Hepatocyte (in vitro differentiated cells): ENCODE measurements at regions not wholly inside any gene's neighbourhood (a gene's known extent, or its start where the extent isn't known, plus 50 kb on each side); places are given as distances from the start of the nearest gene placed in this dataset.

ENCODE experiments used
- DNase-seq: peaks from one replicate; pipeline ENCODE4 v3.0.0-alpha.2; 2016; ENCODE audit warnings: low spot score
- H2AFZ ChIP-seq: fragments of 200-600 bp; sonication (generic); 2 replicates; pipeline ENCODE4 v1.6.0; 2016; ENCODE audit warnings: antibody characterized with exemption, mild to moderate bottlenecking
- H3K27ac ChIP-seq: fragments of 200-600 bp; sonication (generic); 2 replicates; pipeline ENCODE4 v1.5.1; 2016; ENCODE audit warnings: mild to moderate bottlenecking
- H3K27me3 ChIP-seq: fragments of 200-600 bp; sonication (generic); 2 replicates; pipeline ENCODE4 v1.6.1; 2016
- H3K36me3 ChIP-seq: fragments of 200-600 bp; sonication (generic); replicated peaks from 2 replicates; pipeline ENCODE4 v1.5.1; 2016; ENCODE audit warnings: low read depth; ENCODE audit not compliant: insufficient read depth
- H3K4me1 ChIP-seq: fragments of 200-600 bp; sonication (generic); 2 replicates; pipeline ENCODE4 v1.5.1; 2016; ENCODE audit warnings: mild to moderate bottlenecking, moderate library complexity; ENCODE audit not compliant: insufficient read depth
- H3K4me2 ChIP-seq: fragments of 200-600 bp; sonication (generic); 2 replicates; pipeline ENCODE4 v1.6.0; 2016
- H3K4me3 ChIP-seq: fragments of 200-600 bp; sonication (generic); 2 replicates; pipeline ENCODE4 v1.5.1; 2016; ENCODE audit warnings: mild to moderate bottlenecking
- H3K79me2 ChIP-seq: fragments of 200-600 bp; sonication (generic); 2 replicates; pipeline ENCODE4 v1.6.0; 2017; ENCODE audit warnings: mild to moderate bottlenecking
- H3K9me2 ChIP-seq: fragments of 200-600 bp; sonication (generic); replicated peaks from 2 replicates; pipeline ENCODE4 v1.6.0; 2017; ENCODE audit warnings: mild to moderate bottlenecking; ENCODE audit not compliant: insufficient read depth
- H3K9me3 ChIP-seq: fragments of 200-600 bp; sonication (generic); 2 replicates; pipeline ENCODE4 v1.5.1; 2016; ENCODE audit warnings: low read depth, mild to moderate bottlenecking
- H4K20me1 ChIP-seq: fragments of 200-600 bp; sonication (generic); 2 replicates; pipeline ENCODE4 v1.6.0; 2016; ENCODE audit warnings: mild to moderate bottlenecking; ENCODE audit not compliant: insufficient read depth, poor library complexity, severe bottlenecking
- CTCF ChIP-seq: fragments of 200-600 bp; sonication (generic); IDR thresholded peaks from 2 replicates; pipeline ENCODE4 v1.5.1; 2016; ENCODE audit warnings: antibody characterized with exemption, mild to moderate bottlenecking; ENCODE audit not compliant: poor library complexity
- EZH2 ChIP-seq: fragments of 200-600 bp; sonication (generic); IDR thresholded peaks from 2 replicates; pipeline ENCODE4 v1.6.1; 2016; ENCODE audit warnings: antibody characterized with exemption, mild to moderate bottlenecking, borderline replicate concordance
- EZH2phosphoT487 ChIP-seq: fragments of 200-600 bp; sonication (generic); IDR thresholded peaks from one replicate; pipeline ENCODE4 v1.6.1; 2018; ENCODE audit warnings: antibody characterized with exemption, mild to moderate bottlenecking, low read depth, moderate library complexity; ENCODE audit not compliant: unreplicated experiment, severe bottlenecking
- WGBS: methylation state at CpG from one replicate; pipeline ENCODE4 v1.1.6; 2016; ENCODE audit warnings: low lambda C conversion rate; ENCODE audit errors: missing lambda C conversion rate; 5-methylcytosine and 5-hydroxymethylcytosine counted together

GRCh38 chr5:28156981-28157380, 1118.6 kb upstream of the CDH9 start:
- DNase-seq = no peak
- no peaks in the 10 kb centered on the region for H3K79me2 ChIP-seq
- TF ChIP-seq EZH2phosphoT487 = no peak
- TF ChIP-seq EZH2 = no peak
- TF ChIP-seq CTCF = no peak
- no peaks in the 10 kb centered on the region for H3K9me2 ChIP-seq
- H3K4me2 ChIP-seq = no peak overlapping the region
- no peak overlapping the region for H3K27ac ChIP-seq
- H3K4me3 ChIP-seq = no peak overlapping the region
- 84% methylated on average over 6 of the region's 6 CpGs for WGBS
- no peak overlapping the region for H2AFZ ChIP-seq
- H3K27me3 ChIP-seq = no peaks in the 10 kb centered on the region
- H3K4me1 ChIP-seq = no peaks in the 10 kb centered on the region
- H4K20me1 ChIP-seq = no peaks in the 10 kb centered on the region
- H3K9me3 ChIP-seq = no peaks in the 10 kb centered on the region
- H3K36me3 ChIP-seq = no peaks in the 10 kb centered on the region

DNA sequence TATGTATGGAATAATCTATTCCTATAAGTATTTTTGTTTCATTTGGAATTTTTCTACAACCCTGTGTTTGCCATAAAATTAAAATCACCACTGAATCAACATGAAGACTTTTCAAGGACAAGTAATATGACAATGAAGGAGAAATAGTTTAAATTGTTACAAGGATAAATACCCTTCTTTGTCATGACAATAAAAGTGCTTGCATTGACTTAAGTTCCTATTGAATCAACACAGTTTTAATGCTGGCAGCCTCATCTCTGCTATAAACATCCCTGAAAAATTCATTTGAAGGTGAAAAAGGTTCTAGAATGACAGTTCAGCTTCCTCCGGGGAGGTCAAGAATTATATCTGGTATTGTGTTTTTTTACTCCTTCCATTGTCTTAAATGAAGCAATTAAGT, 1105.1 kb upstream of the CDH9 start:
- Histone ChIP-seq H3K4me3 (no peak overlapping the region), H3K4me2 (no peak overlapping the region), H3K9me2 (no peaks in the 10 kb centered on the region), H3K27ac (no peak overlapping the region), H3K4me1 (no peaks in the 10 kb centered on the region), H2AFZ (no peak overlapping the region), H3K27me3 (no peaks in the 10 kb centered on the region), H3K9me3 (no peaks in the 10 kb centered on the region), H3K36me3 (no peaks in the 10 kb centered on the region), H3K79me2 (no peaks in the 10 kb centered on the region), H4K20me1 (no peaks in the 10 kb centered on the region)
- no peak for DNase-seq
- WGBS = 76% methylated on average over 1 of the region's 1 CpG
- no peak for TF ChIP-seq EZH2
- no peak for TF ChIP-seq CTCF
- no peak for TF ChIP-seq EZH2phosphoT487

DNA sequence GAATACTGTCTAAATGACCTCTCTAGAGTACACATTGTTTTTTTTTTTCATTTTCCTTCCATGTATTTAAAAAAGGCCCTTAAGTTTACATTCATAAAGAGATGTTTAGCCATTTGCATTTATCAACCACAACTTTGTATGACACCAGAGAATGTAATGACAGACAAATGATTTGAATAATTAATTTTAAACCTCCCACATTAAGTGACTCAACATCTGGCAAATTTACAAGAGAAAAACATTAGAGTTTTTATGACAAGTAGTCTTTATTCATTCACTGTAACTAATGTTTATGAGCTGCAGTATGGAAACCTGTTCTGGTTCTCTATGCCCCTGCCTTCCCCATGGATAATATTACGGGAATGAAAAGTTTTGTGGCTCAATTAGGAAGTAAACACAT, 1093.8 kb upstream of the CDH9 start:
- Histone ChIP-seq H3K27ac (no peak overlapping the region), H3K79me2 (no peaks in the 10 kb centered on the region), H3K4me2 (no peak overlapping the region), H2AFZ (no peak overlapping the region), H3K4me3 (no peak overlapping the region), H4K20me1 (no peaks in the 10 kb centered on the region), H3K36me3 (no peaks in the 10 kb centered on the region), H3K4me1 (no peaks in the 10 kb centered on the region), H3K27me3 (no peaks in the 10 kb centered on the region), H3K9me2 (no peaks in the 10 kb centered on the region), H3K9me3 (no peaks in the 10 kb centered on the region)
- no peak for TF ChIP-seq EZH2
- no peak for TF ChIP-seq CTCF
- no peak for TF ChIP-seq EZH2phosphoT487
- DNase-seq = no peak
- WGBS = 50% methylated on average over 1 of the region's 1 CpG

DNA sequence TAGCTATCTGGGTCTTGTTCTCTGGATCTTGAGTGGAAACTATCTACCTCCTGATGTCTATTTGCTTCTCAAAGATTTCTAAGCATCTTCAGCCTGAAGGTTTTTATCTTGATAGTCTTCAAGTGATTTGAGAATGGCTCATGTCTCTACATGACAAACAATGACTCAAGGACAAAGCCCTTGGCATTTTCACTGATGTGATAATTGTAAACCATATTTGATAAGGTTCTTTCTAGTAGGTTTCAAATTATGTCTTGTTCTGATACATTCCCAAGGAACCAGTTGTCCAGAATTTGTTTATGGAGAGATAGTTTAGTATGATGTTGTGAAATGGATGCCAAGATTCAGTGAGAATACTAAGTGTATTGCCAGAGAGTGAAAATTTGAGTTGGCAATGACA, 1079.3 kb upstream of the CDH9 start:
- H3K4me2 ChIP-seq = no peak overlapping the region
- no peaks in the 10 kb centered on the region for H3K79me2 ChIP-seq
- no peak for TF ChIP-seq CTCF
- no peak for TF ChIP-seq EZH2phosphoT487
- TF ChIP-seq EZH2 = no peak
- no peak for DNase-seq
- no peak overlapping the region for H2AFZ ChIP-seq
- H3K27me3 ChIP-seq = no peaks in the 10 kb centered on the region
- H3K4me3 ChIP-seq = no peak overlapping the region
- no peaks in the 10 kb centered on the region for H3K4me1 ChIP-seq
- H3K9me2 ChIP-seq = no peaks in the 10 kb centered on the region
- H3K27ac ChIP-seq = no peak overlapping the region
- no peaks in the 10 kb centered on the region for H4K20me1 ChIP-seq
- no peaks in the 10 kb centered on the region for H3K36me3 ChIP-seq
- no peaks in the 10 kb centered on the region for H3K9me3 ChIP-seq
